Body of pancreas (tissue), 4 donors: ENCODE measurements at regions not wholly inside any gene's neighbourhood (a gene's known extent, or its start where the extent isn't known, plus 50 kb on each side); places are given as distances from the start of the nearest gene placed in this dataset.

Experiments used
- ATAC-seq: fragments of 150-250 bp; one replicate; pipeline ENCODE4 v1.9.1; 2016
- DNase-seq, 4 donors: peaks; one replicate each; pipeline ENCODE4 v3.0.0-alpha.2; 2019
- H3K27ac ChIP-seq, 4 donors: fragments of 200-600 bp; sonication (generic); 1 replicate in 3 of 4; 2 replicates in 1 of 4; pipeline versions ENCODE4 v1.5.1 to v1.6.1; 2016 to 2019; ENCODE audit warnings: mild to moderate bottlenecking in 1 of 4, mixed read lengths in 1 of 4, moderate library complexity in 1 of 4
- H3K27me3 ChIP-seq, 2 donors: fragments of 200-600 bp; sonication (generic); one replicate each; pipeline ENCODE4 v1.6.0; 2016; ENCODE audit warnings: mild to moderate bottlenecking in 1 of 2
- H3K36me3 ChIP-seq, 2 donors: fragments of 200-600 bp; sonication (generic); replicated peaks in 1 of 2; 2 replicates each; pipeline ENCODE4 v1.5.1; 2016; ENCODE audit warnings: low read depth in 2 of 2; ENCODE audit not compliant: insufficient read depth in 1 of 2
- H3K4me1 ChIP-seq: fragments of 200-600 bp; sonication (generic); one replicate; pipeline ENCODE4 v1.6.0; 2016
- H3K4me3 ChIP-seq, 2 donors: fragments of 200-600 bp; sonication (generic); 1 replicate in 1 of 2; 2 replicates in 1 of 2; pipeline ENCODE4 v1.5.1; 2016 to 2019
- H3K9me3 ChIP-seq, 3 donors: fragments of 200-600 bp; sonication (generic); 1 replicate in 2 of 3; 2 replicates in 1 of 3; pipeline ENCODE4 v1.5.1; 2016
- POLR2A ChIP-seq, 3 donors: fragments of 450-650 bp; IDR thresholded peaks; one replicate each; pipeline ENCODE4 v1.6.1; 2016; ENCODE audit warnings: antibody characterized with exemption in 3 of 3, mild to moderate bottlenecking in 2 of 3
- WGBS, 2 donors: methylation state at CpG; one replicate each; pipeline ENCODE4 v1.1.5; 2017; 5-methylcytosine and 5-hydroxymethylcytosine counted together
- intact Hi-C: fragments of 100-400 bp; cut with DNase I; formaldehyde crosslinking; loops from one replicate; pipeline ENCODE4 v1.15.1; 2023
- TF ChIP-seq, protein P1 (sequence below), 7 experiments: fragments of 450-650 bp in 4 of 7; fragments of 200-600 bp in 3 of 7; sonication (generic) in 3 of 7; IDR thresholded peaks; one replicate each; pipeline ENCODE4 v1.5.1; 2016 to 2019; ENCODE audit warnings: antibody characterized with exemption in 7 of 7

DNA sequence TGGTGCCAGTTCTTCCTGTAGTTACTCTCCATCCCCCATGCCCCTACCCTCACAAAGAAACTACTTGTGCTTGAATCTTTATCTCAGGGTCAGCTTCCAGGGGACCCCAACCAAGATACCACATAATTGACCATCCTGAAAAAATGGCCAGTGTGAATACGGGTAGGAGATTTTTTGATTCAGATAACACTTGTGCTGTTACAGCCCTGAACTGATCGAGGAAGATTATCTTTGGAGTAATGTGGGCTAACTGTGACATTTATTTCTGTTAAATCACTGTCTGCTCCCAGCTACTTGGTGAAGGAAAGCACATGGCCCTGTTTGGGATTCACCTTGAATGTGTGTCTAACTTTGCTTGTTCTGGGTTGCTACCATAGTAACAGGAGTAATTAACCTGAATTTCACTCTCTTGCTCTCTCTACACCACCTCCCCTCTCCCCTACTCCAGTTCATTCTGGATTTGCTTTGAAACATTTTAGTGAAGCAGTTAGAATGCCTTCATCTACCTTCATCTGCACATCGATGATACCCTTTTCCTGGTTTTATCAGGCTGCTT lies 219.6 kb upstream of the CHD6 start:
- WGBS, 2 donors = 10 to 20% methylated on average over 3 of the region's 3 CpGs
- Histone ChIP-seq H3K27me3 (no peaks in the 10 kb centered on the region), H3K4me1 (no peaks in the 10 kb centered on the region), H3K27ac (no peak overlapping the region), H3K36me3 (no peaks in the 10 kb centered on the region), H3K9me3 (no peaks in the 10 kb centered on the region), H3K4me3 (no peak overlapping the region)
- no peak for TF ChIP-seq POLR2A (IDR thresholded peaks at IDR 0.05)
- intact Hi-C loops = no loop called here
- ATAC-seq (no peak), DNase-seq (no peak)

DNA sequence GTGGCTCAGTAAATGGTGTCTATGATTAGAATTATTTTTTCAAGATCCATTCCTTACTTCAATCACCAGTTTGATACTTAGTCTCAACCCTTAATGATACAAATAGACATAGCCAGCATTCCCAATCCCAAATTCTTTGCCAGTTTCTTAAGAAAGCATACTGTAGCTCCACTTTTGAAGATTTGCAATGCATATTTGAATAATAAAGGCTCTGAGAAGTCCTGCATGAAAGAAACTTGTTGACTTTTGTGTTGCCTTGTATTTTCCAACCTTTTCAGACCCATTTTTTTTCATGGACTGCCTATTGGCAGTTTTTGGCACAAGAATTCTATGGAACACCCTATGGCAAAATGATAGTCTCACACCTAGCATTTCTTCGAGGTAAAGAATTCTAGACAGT lies 215.6 kb upstream of the CHD6 start:
- intact Hi-C loops = no loop called here

DNA sequence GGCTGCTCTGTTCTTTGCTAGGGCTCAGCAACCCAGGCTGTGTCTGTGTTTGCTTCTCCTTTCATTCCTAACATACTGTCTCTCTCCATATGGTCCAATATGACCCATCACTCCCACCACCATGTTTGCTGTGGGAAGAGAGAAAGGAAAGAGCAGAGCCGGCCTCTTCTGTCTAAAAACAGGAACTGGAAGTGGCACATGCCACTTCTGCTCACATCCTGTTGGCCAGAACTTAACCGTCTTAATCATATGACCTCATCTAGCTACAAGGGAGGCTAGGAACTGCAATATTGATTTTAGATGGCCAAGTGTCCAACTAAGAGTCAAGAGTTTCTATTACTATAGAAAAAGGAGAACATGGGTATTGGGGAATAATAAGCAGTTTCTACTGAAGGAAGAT lies 212.5 kb upstream of the CHD6 start:
- DNase-seq (no peak), ATAC-seq (no peak)
- H3K36me3 ChIP-seq = no peaks in the 10 kb centered on the region
- no peaks in the 10 kb centered on the region for H3K27me3 ChIP-seq
- 44 to 56% methylated on average over 2 of the region's 2 CpGs for WGBS, 2 donors
- H3K9me3 ChIP-seq = no peaks in the 10 kb centered on the region
- no peak overlapping the region for H3K4me3 ChIP-seq
- H3K27ac ChIP-seq = no peak overlapping the region
- intact Hi-C loops = no loop called here
- no peak for TF ChIP-seq POLR2A (IDR thresholded peaks at IDR 0.05)
- TF ChIP-seq, protein P1, sequence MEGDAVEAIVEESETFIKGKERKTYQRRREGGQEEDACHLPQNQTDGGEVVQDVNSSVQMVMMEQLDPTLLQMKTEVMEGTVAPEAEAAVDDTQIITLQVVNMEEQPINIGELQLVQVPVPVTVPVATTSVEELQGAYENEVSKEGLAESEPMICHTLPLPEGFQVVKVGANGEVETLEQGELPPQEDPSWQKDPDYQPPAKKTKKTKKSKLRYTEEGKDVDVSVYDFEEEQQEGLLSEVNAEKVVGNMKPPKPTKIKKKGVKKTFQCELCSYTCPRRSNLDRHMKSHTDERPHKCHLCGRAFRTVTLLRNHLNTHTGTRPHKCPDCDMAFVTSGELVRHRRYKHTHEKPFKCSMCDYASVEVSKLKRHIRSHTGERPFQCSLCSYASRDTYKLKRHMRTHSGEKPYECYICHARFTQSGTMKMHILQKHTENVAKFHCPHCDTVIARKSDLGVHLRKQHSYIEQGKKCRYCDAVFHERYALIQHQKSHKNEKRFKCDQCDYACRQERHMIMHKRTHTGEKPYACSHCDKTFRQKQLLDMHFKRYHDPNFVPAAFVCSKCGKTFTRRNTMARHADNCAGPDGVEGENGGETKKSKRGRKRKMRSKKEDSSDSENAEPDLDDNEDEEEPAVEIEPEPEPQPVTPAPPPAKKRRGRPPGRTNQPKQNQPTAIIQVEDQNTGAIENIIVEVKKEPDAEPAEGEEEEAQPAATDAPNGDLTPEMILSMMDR (IDR thresholded peaks at IDR 0.05) = no peak
- H3K4me1 ChIP-seq = no peaks in the 10 kb centered on the region

More for the DNA sequence above, 215.6 kb upstream of the CHD6 start:
- no peaks in the 10 kb centered on the region for H3K27me3 ChIP-seq
- H3K4me1 ChIP-seq = no peaks in the 10 kb centered on the region
- TF ChIP-seq, protein P1 (IDR thresholded peaks at IDR 0.05) = no peak
- TF ChIP-seq POLR2A (IDR thresholded peaks at IDR 0.05) = no peak
- DNase-seq (no peak), ATAC-seq (no peak)
- 68 to 74% methylated on average over 1 of the region's 1 CpG for WGBS, 2 donors
- H3K36me3 ChIP-seq = no peaks in the 10 kb centered on the region
- H3K9me3 ChIP-seq = no peaks in the 10 kb centered on the region
- H3K27ac ChIP-seq = no peak overlapping the region
- H3K4me3 ChIP-seq = no peak overlapping the region

DNA sequence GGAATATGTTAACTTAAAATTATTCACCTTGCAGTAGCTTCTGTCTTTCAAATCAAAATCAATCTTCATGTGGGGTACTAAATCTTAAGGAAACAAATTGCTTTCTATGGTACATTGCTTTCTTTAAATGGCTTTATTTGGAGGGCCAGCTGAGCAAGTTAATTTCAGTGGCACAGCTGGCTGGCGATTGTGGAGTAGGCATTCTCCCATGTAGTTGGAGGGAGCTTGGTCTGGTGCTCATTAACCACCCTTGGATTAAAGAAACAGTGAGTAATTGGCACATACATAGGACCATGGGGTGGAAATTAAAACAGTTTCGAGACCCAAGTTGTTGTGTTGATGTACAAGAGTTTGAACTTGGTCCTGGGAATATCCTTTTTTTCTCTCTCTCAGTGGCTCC lies 201.3 kb upstream of the CHD6 start:
- H3K36me3 ChIP-seq = no peaks in the 10 kb centered on the region
- intact Hi-C loops = no loop called here
- TF ChIP-seq, protein P1 (IDR thresholded peaks at IDR 0.05) = no peak
- TF ChIP-seq POLR2A (IDR thresholded peaks at IDR 0.05) = no peak
- H3K9me3 ChIP-seq = no peaks in the 10 kb centered on the region
- H3K27me3 ChIP-seq = no peaks in the 10 kb centered on the region
- H3K4me1 ChIP-seq = no peaks in the 10 kb centered on the region
- H3K4me3 ChIP-seq = no peak overlapping the region
- ATAC-seq = no peak
- no peak overlapping the region for H3K27ac ChIP-seq
- DNase-seq = no peak
- WGBS, 2 donors = 43 to 50% methylated on average over 2 of the region's 2 CpGs

DNA sequence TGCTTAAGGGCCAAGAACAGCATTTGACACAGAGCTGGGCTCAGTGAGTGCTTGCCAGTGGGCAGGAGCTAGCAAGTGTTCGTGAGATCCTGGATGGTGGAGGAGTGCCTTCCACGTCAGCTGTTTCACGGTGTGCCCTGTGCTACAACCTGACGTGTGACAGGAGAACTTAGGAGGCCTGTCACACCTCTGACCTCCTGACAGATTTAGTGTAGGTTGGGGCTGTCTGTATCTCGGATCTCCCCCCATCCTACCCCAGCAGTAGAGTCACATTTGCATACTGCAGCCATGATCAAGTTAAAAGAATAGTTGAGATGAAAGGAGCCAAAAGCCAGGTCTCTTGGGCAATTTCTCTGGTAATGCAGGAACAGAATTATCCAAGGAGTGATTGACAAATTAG lies 200.8 kb upstream of the CHD6 start:
- no peak for ATAC-seq
- Histone ChIP-seq H3K4me1 (no peaks in the 10 kb centered on the region), H3K27me3 (no peaks in the 10 kb centered on the region), H3K9me3 (no peaks in the 10 kb centered on the region), H3K27ac (no peak overlapping the region), H3K4me3 (no peak overlapping the region), H3K36me3 (no peaks in the 10 kb centered on the region)
- TF ChIP-seq, protein P1 (IDR thresholded peaks at IDR 0.05) = no peak
- no peak for TF ChIP-seq POLR2A (IDR thresholded peaks at IDR 0.05)
- DNase-seq = no peak
- WGBS, 2 donors = 25 to 39% methylated on average over 4 to 5 of the region's 5 CpGs
- intact Hi-C loops = no loop called here
